GM18951 (cell line): ENCODE measurements at regions not wholly inside any gene's neighbourhood (a gene's known extent, or its start where the extent isn't known, plus 50 kb on each side); places are given as distances from the start of the nearest gene placed in this dataset.

Source experiments
- POLR2A ChIP-seq: IDR thresholded peaks from 4 replicates; pipeline ENCODE4 v1.6.1; 2011; ENCODE audit warnings: mild to moderate bottlenecking; ENCODE audit not compliant: insufficient read length, insufficient read depth; ENCODE audit errors: extremely low read depth
- in situ Hi-C: fragments of 300-500 bp; cut with MboI; formaldehyde crosslinking; loops from one replicate; pipeline ENCODE4 v1.12.0; 2022; ENCODE audit warnings: low sequenced_read_pairs, mixed read lengths, inconsistent platforms; ENCODE audit not compliant: unreplicated experiment

GRCh38 chr6:105608711-105609374 lies 206.0 kb upstream of the PREP start:
- TF ChIP-seq POLR2A: no peak
- in situ Hi-C loops: no loop called here

GRCh38 chr6:105607636-105608621 lies 205.0 kb upstream of the PREP start:
- no peak for TF ChIP-seq POLR2A
- in situ Hi-C loops: no loop called here

GRCh38 chr6:105606831-105607463 lies 204.1 kb upstream of the PREP start:
- in situ Hi-C loops: no loop called here
- TF ChIP-seq POLR2A: no peak

GRCh38 chr6:105604587-105604884 lies 201.7 kb upstream of the PREP start:
- in situ Hi-C loops: no loop called here
- TF ChIP-seq POLR2A: no peak

GRCh38 chr6:105603788-105604586 lies 201.1 kb upstream of the PREP start:
- no peak for TF ChIP-seq POLR2A
- in situ Hi-C loops: no loop called here

- in situ Hi-C loops: no loop called here
- no peak for TF ChIP-seq POLR2A
Measured at GRCh38 chr6:105601541-105602236, 198.8 kb upstream of the PREP start.

GRCh38 chr6:105600336-105601260 lies 197.7 kb upstream of the PREP start:
- no peak for TF ChIP-seq POLR2A
- in situ Hi-C loops: no loop called here

GRCh38 chr6:105598264-105598663 lies 195.4 kb upstream of the PREP start:
- in situ Hi-C loops: no loop called here
- TF ChIP-seq POLR2A: no peak

GRCh38 chr6:105596284-105596755 lies 193.4 kb upstream of the PREP start:
- in situ Hi-C loops: no loop called here
- TF ChIP-seq POLR2A: no peak

GRCh38 chr6:105595829-105596228 lies 192.9 kb upstream of the PREP start:
- in situ Hi-C loops: no loop called here

GRCh38 chr6:105594821-105595220 lies 191.9 kb upstream of the PREP start:
- TF ChIP-seq POLR2A: no peak
- in situ Hi-C loops: no loop called here

More at GRCh38 chr6:105595829-105596228, 192.9 kb upstream of the PREP start:
- TF ChIP-seq POLR2A: no peak
